Activated CD4-positive, CD25-positive, alpha-beta regulatory T cell treated with anti-CD3 and anti-CD28 coated beads, Interleukin-2, amount 50 U/mL, for 16 hours (primary cell): ENCODE measurements at regions not wholly inside any gene's neighbourhood (a gene's known extent, or its start where the extent isn't known, plus 50 kb on each side); places are given as distances from the start of the nearest gene placed in this dataset.

Experiments
- DNase-seq: peaks from one replicate; pipeline ENCODE4 v3.0.0-alpha.2; 2020; ENCODE audit warnings: low read depth, low spot score

GRCh38 chr9:95670122-95670521 lies 153.4 kb upstream of the PTCH1 start:
- DNase-seq, result no peak

- DNase-seq, result no peak
These were observed 152.5 kb upstream of the PTCH1 start for GRCh38 chr9:95669253-95669652.

DNA sequence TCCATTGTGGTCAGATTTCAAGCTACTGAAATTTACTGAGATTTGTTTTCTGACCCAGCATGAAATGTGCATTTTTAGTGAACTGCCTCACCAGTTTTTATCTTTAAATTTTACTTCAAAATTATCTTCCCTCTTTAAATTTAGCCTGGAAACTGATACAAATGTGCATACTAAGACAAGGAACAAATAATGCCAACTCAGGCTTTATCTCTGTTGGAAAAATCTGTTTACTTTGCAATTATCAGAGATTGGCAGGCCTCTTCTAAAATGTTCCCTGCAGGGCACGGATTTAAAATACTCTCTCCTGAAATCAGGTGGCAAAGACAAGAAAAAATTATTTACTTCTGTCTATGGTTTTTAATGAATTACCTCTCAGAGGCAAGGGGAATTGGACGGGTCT lies 151.0 kb upstream of the PTCH1 start:
- DNase-seq, result no peak

- DNase-seq, result no peak
These were observed 150.0 kb upstream of the PTCH1 start for GRCh38 chr9:95666785-95667155.

GRCh38 chr9:95666096-95666784 lies 149.5 kb upstream of the PTCH1 start:
- DNase-seq, result no peak

DNA sequence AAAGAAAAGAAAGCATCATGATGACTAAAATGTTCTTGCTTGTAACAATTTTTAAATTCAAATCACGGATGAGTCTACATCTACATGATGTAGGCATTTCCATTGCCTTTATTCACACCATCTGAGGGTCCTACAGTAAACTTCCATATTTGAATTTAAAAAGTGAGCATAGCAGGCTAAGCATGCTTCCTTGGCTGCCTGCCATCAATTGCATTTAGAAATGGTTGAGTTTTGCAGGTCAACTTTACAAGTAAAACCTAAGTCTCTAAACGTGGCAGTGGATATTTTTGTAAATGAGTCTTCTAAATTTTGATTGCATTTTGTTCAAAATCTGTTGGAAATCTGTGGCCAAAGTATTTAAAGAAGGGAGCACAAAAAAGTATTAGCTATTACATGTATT lies 136.5 kb upstream of the PTCH1 start:
- no peak for DNase-seq

DNA sequence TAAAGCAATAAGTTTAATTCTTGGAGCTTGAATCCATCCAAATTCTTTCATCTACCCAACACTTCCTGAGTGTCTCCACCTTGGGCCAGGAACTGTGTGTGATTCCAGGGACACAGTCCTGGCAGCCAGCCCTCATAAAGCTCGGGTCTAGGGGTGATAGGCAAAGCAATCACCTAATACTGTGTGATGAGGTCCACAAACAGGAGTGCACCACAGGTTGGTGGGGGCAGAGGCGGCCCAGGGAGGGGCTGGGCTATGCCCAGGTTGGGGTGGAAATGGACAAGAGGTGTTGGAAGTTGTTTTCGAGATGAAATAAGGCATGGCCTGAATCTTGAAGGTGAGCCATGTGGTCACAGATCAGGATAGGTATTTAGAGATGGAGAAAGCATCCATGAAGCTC lies 133.9 kb upstream of the PTCH1 start:
- DNase-seq, result no peak

DNA sequence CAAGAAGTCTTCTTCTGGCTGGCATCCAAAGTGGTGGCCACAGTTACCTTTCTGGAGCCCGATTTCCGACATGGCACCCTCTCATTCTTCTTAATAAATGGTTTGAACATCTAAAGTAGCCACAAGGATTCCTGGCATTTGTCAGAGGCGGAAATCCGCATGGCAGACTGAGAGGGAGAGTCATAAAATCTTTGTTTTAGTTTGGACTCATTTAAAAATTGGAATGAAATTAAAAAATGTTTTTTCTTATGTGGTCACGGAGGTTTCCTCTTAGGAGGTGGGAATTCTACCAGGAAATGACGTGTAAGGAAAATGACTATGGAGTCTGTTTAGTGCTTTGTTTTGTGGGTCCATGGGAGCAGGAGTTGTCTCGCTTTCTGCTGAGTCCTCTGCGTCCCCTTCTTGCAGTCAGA lies 133.0 kb upstream of the PTCH1 start:
- no peak for DNase-seq

DNA sequence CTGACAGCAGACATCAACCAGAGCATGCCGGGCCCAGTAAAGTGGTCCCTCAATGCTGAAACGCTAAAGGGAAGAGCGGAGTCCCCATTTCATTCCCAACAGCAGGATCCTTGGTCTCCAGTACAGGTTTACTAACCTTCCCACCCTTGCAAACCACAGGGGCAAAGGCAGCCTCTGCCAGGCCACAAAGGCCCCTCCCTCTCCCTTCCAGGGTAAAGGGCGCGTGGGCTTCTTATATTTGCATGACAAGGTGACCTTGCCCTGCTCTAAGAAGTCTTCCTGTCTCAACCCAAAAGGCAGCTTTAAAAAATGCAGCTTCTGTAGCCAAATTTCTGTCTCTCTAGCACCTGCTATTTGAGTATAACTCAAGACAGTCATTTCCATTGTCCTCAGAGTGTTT lies 131.5 kb upstream of the PTCH1 start:
- DNase-seq, result no peak

DNA sequence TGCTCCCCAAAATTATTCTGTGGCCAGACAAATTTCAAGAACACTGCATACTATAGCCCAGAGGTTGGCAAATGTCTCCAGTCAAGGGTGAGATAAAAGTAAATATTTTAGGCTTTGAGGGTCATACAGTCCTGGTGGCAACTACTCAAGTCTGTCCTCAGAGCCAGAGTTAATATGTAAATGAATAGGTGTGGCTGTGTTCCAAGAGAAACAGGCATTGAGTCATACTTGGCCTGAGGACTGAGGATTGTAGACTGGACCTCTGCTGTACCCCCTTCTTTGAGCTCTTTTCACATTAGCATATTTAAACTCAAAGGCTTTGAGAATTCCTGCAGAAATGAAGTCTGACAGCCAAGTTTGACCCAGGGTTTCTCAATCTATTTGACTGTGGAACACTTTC lies 129.2 kb upstream of the PTCH1 start:
- DNase-seq, result no peak

- no peak for DNase-seq
These were observed 128.8 kb upstream of the PTCH1 start for GRCh38 chr9:95645579-95645978.

GRCh38 chr9:95644377-95644776 lies 127.6 kb upstream of the PTCH1 start:
- DNase-seq, result no peak

GRCh38 chr9:95643619-95644018 lies 126.8 kb upstream of the PTCH1 start:
- DNase-seq, result no peak

DNA sequence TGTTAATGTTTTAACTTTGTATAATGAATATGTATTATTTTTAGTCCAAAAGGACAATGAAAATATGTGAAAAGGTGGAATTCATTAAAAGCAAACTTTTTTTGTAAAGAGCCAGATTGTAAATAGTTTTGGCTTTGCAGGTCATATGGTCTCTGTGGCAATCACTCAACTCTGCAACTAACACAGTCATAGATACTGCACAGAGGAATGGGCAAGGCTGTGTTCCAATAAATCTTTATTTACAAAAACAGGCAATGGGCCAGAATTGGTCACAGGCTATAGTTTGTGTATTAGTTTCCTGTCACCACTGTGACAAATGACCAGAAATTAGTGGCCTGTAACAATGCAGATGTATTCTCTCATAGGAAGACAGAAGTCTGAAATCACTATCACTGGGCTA lies 125.4 kb upstream of the PTCH1 start:
- no peak for DNase-seq

GRCh38 chr9:95641586-95641985 lies 124.8 kb upstream of the PTCH1 start:
- no peak for DNase-seq

DNA sequence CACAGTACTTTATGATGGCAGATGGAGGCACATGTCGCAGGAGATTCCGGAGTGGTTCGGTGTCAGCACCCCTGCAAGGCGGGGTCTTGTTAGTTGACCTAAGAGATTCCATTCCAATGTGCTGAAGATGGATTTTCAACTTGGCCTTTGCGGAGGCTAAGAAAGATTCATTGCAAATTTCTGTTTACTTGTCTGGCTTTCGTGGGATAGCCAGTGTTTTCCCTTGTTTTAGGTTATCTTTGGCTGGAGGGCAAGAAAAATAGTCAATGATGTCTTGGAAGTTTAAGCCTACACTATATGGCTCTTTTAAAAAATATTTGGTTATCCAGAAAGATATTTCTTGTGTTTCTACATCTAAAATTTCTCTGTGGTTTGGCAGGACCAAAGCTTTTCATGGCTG lies 123.6 kb upstream of the PTCH1 start:
- DNase-seq, result no peak

DNA sequence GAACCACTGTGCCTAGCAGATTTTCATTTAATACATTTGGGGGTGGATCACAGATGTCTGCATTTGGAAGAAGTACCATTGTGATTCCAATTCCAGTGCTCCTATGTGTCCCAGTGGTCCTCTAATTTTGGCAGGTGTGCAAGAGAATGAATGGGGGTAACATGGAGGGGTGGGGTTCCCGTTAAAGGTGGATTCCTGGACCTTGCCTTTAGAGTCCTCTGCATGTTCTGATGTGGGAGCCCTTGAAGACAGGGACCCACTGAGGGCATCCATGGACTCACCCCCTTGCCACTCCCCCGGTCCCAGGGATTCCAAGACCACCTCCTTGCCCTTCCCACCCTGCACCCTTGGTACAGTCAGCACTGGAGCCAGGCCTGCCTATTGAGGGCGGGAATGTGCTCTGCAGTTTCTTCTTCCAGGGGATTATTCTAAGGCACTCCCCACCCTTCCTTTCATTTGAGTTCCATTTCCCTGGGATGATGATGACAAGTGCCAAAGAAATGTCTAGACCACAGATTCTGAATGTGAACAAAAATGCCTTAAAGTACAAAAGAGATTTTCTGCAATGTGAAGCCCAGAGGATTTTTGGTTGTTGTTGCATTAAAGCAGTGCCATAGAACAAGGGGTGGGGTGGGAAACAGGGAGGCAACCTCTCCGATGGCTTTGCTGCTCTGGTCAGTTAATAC lies 119.4 kb upstream of the PTCH1 start:
- no peak for DNase-seq

- DNase-seq, result no peak
These were observed 117.8 kb upstream of the PTCH1 start for GRCh38 chr9:95634536-95634935.

GRCh38 chr9:95634114-95634513 lies 117.3 kb upstream of the PTCH1 start:
- no peak for DNase-seq

- no peak for DNase-seq
These were observed 112.8 kb upstream of the PTCH1 start for GRCh38 chr9:95629585-95629984.

DNA sequence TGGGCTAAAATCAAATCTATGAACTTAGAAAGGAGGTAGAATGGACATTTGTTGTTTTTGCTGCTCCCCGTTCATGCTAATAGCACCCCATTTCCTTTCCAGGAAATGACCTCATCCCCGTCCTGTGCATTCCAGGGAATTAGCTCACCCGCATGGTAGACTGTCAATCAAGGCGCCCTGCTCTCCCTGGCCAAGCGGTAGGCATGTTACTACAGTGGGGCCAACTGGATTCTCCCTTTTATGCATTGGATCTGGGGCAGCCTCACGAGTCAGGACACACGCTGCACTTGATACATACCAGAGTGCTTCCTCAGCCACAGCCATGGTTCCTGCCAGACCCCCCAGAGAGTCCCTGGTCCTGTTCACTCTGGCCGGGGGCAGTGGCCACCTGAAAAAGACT lies 111.0 kb upstream of the PTCH1 start:
- DNase-seq, result no peak

- DNase-seq, result no peak
These were observed 110.3 kb upstream of the PTCH1 start for GRCh38 chr9:95626885-95627558.

DNA sequence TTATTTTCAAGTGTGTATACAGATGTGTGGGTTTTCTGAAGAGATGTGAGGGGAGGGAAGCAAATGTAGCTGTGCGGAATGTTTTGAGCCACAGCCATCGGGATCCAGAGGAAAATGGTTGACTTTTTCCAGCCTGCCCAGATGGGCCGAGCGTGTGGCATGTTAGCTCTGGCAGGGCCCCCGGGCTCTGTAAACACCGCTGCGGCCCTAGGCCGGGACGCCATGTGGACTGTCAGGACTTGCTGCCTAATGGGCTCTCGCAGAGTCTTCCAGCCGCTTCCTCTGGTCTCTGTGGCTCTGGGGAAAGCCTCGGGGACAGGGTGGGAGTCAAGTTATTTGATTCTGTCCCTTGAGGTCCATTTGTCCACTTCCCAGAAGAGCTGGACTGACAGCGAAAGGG lies 109.6 kb upstream of the PTCH1 start:
- DNase-seq, result no peak
